Nephron (organoid): ENCODE measurements at regions not wholly inside any gene's neighbourhood (a gene's known extent, or its start where the extent isn't known, plus 50 kb on each side); places are given as distances from the start of the nearest gene placed in this dataset.

Experiments
- H3K27ac Mint-ChIP-seq, 3 experiments: 2 replicates each; pipeline ENCODE4 v1.8.0; 2020; ENCODE audit warnings: mixed read lengths in 3 of 3, mild to moderate bottlenecking in 2 of 3, moderate library complexity in 1 of 3
- H3K27me3 Mint-ChIP-seq: 2 replicates; pipeline ENCODE4 v1.8.0; 2021; ENCODE audit warnings: low read depth, mild to moderate bottlenecking, moderate library complexity, mixed read lengths
- H3K36me3 Mint-ChIP-seq: 2 replicates; pipeline ENCODE4 v1.8.0; 2020; ENCODE audit warnings: low read depth, mixed read lengths
- H3K4me1 Mint-ChIP-seq: 2 replicates; pipeline ENCODE4 v1.8.0; 2020; ENCODE audit warnings: mixed read lengths
- H3K4me3 Mint-ChIP-seq, 3 experiments: 2 replicates each; pipeline ENCODE4 v1.8.0; 2020; ENCODE audit warnings: mild to moderate bottlenecking in 3 of 3, mixed read lengths in 3 of 3, moderate library complexity in 2 of 3
- H3K9me3 Mint-ChIP-seq: 2 replicates; pipeline ENCODE4 v1.8.0; 2020; ENCODE audit warnings: mixed read lengths
- CTCF ChIP-seq, 3 experiments: fragments of 200-600 bp; sonication (generic); IDR thresholded peaks; one replicate each; pipeline ENCODE4 v1.5.0; 2021; ENCODE audit warnings: antibody characterized with exemption in 3 of 3; ENCODE audit not compliant: unreplicated experiment in 3 of 3

- no peak overlapping the region for H3K4me3 Mint-ChIP-seq
- H3K9me3 Mint-ChIP-seq = peaks cover 1% of the 10 kb centered on the region
- TF ChIP-seq CTCF (IDR thresholded peaks at IDR 0.05; ENCODE audit: unreplicated experiment in 3 of 3) = no peak
- no peak overlapping the region for H3K27ac Mint-ChIP-seq
- H3K4me1 Mint-ChIP-seq = peaks cover 11% of the 10 kb centered on the region
- H3K27me3 Mint-ChIP-seq = peaks cover 6% of the 10 kb centered on the region
- peaks cover 2% of the 10 kb centered on the region for H3K36me3 Mint-ChIP-seq
Measured at GRCh38 chr6:8274226-8274625, 161.1 kb downstream of the SLC35B3 start.

- no peak for TF ChIP-seq CTCF (IDR thresholded peaks at IDR 0.05; ENCODE audit: unreplicated experiment in 3 of 3)
- H3K27ac Mint-ChIP-seq = peak overlapping the region in 1 of 3 experiments; percentile 64
- peaks cover 8% of the 10 kb centered on the region for H3K27me3 Mint-ChIP-seq
- peaks cover 3% of the 10 kb centered on the region for H3K36me3 Mint-ChIP-seq
- H3K9me3 Mint-ChIP-seq = peaks cover 3% of the 10 kb centered on the region
- peaks cover 19% of the 10 kb centered on the region for H3K4me1 Mint-ChIP-seq
- no peak overlapping the region for H3K4me3 Mint-ChIP-seq
Measured at GRCh38 chr6:8269872-8270454, 165.4 kb downstream of the SLC35B3 start.

GRCh38 chr6:8269094-8269493 lies 166.3 kb downstream of the SLC35B3 start:
- Mint-ChIP-seq H3K27ac (no peak overlapping the region), H3K4me3 (no peak overlapping the region), H3K27me3 (peaks cover 8% of the 10 kb centered on the region), H3K4me1 (peaks cover 19% of the 10 kb centered on the region), H3K36me3 (peaks cover 3% of the 10 kb centered on the region), H3K9me3 (peaks cover 3% of the 10 kb centered on the region)
- no peak for TF ChIP-seq CTCF (IDR thresholded peaks at IDR 0.05; ENCODE audit: unreplicated experiment in 3 of 3)

- Mint-ChIP-seq H3K27ac (peak overlapping the region in 1 of 3 experiments; percentile 8), H3K9me3 (peaks cover 3% of the 10 kb centered on the region), H3K4me3 (no peak overlapping the region), H3K27me3 (peaks cover 8% of the 10 kb centered on the region), H3K36me3 (peaks cover 3% of the 10 kb centered on the region), H3K4me1 (peaks cover 19% of the 10 kb centered on the region)
- TF ChIP-seq CTCF (IDR thresholded peaks at IDR 0.05; ENCODE audit: unreplicated experiment in 3 of 3) = no peak
Measured at GRCh38 chr6:8268606-8269005, 166.3 kb upstream of the EEF1E1 start.

GRCh38 chr6:8268156-8268555 lies 165.8 kb upstream of the EEF1E1 start:
- Mint-ChIP-seq H3K27ac (peak overlapping the region in 1 of 3 experiments; percentile 8), H3K9me3 (peaks cover 3% of the 10 kb centered on the region), H3K36me3 (peaks cover 3% of the 10 kb centered on the region), H3K4me1 (peaks cover 19% of the 10 kb centered on the region), H3K27me3 (peaks cover 8% of the 10 kb centered on the region), H3K4me3 (no peak overlapping the region)
- TF ChIP-seq CTCF (IDR thresholded peaks at IDR 0.05; ENCODE audit: unreplicated experiment in 3 of 3) = no peak

- no peak overlapping the region for H3K27ac Mint-ChIP-seq
- H3K4me3 Mint-ChIP-seq = no peak overlapping the region
Measured at GRCh38 chr6:8260610-8261009, 158.3 kb upstream of the EEF1E1 start.

More at GRCh38 chr6:8260610-8261009, 158.3 kb upstream of the EEF1E1 start:
- H3K4me1 Mint-ChIP-seq = no peaks in the 10 kb centered on the region
- no peak for TF ChIP-seq CTCF (IDR thresholded peaks at IDR 0.05; ENCODE audit: unreplicated experiment in 3 of 3)
- no peaks in the 10 kb centered on the region for H3K36me3 Mint-ChIP-seq
- H3K9me3 Mint-ChIP-seq = no peaks in the 10 kb centered on the region
- H3K27me3 Mint-ChIP-seq = no peaks in the 10 kb centered on the region
